Smooth muscle cell (in vitro differentiated cells): ENCODE measurements at regions not wholly inside any gene's neighbourhood (a gene's known extent, or its start where the extent isn't known, plus 50 kb on each side); places are given as distances from the start of the nearest gene placed in this dataset.

Experiments used
- DNase-seq: peaks from one replicate; lab custom pipeline; 2025; ENCODE audit not compliant: unreplicated experiment; lab: John Stamatoyannopoulos, UW
- H2AFZ ChIP-seq: fragments of 200-600 bp; sonication (generic); 2 replicates; pipeline ENCODE4 v1.6.0; 2016; ENCODE audit warnings: antibody characterized with exemption, low read depth, mild to moderate bottlenecking
- H3F3A ChIP-seq: fragments of 200-600 bp; sonication (generic); 2 replicates; pipeline ENCODE4 v1.6.0; 2017; ENCODE audit warnings: antibody characterized with exemption, low read depth
- H3K27ac ChIP-seq: fragments of 200-600 bp; sonication (generic); 2 replicates; pipeline ENCODE4 v1.5.1; 2016; ENCODE audit warnings: low read depth, mild to moderate bottlenecking
- H3K27me3 ChIP-seq: fragments of 200-600 bp; sonication (generic); 2 replicates; pipeline ENCODE4 v1.6.1; 2016; ENCODE audit warnings: low read depth, mild to moderate bottlenecking
- H3K36me3 ChIP-seq: fragments of 200-600 bp; sonication (generic); 2 replicates; pipeline ENCODE4 v1.5.1; 2016; ENCODE audit warnings: low read depth
- H3K4me1 ChIP-seq: fragments of 200-600 bp; sonication (generic); 2 replicates; pipeline ENCODE4 v1.5.1; 2016; ENCODE audit warnings: low read depth
- H3K4me2 ChIP-seq: fragments of 200-600 bp; sonication (generic); 2 replicates; pipeline ENCODE4 v1.6.0; 2016; ENCODE audit warnings: mild to moderate bottlenecking
- H3K4me3 ChIP-seq: fragments of 200-600 bp; sonication (generic); 2 replicates; pipeline ENCODE4 v1.5.1; 2016; ENCODE audit warnings: mild to moderate bottlenecking
- H3K79me2 ChIP-seq: fragments of 200-600 bp; sonication (generic); 2 replicates; pipeline ENCODE4 v1.6.0; 2016; ENCODE audit warnings: low read depth, mild to moderate bottlenecking
- H3K9ac ChIP-seq: fragments of 200-600 bp; sonication (generic); 2 replicates; pipeline ENCODE4 v1.6.0; 2016; ENCODE audit warnings: low read depth
- H3K9me3 ChIP-seq: fragments of 200-600 bp; sonication (generic); replicated peaks from 2 replicates; pipeline ENCODE4 v1.5.1; 2016; ENCODE audit warnings: low read depth
- H4K20me1 ChIP-seq: fragments of 200-600 bp; sonication (generic); 2 replicates; pipeline ENCODE4 v1.6.0; 2016; ENCODE audit warnings: low read depth
- CTCF ChIP-seq: fragments of 200-600 bp; sonication (generic); IDR thresholded peaks from 2 replicates; pipeline ENCODE4 v1.5.1; 2017; ENCODE audit warnings: borderline replicate concordance, mild to moderate bottlenecking, antibody characterized with exemption; ENCODE audit not compliant: insufficient read depth, poor library complexity, severe bottlenecking
- WGBS: methylation state at CpG from one replicate; pipeline ENCODE4 v1.1.7; 2016; ENCODE audit warnings: low lambda C conversion rate; 5-methylcytosine and 5-hydroxymethylcytosine counted together

GRCh38 chr10:85362401-85362800 lies 1004.2 kb downstream of the GRID1 start:
- Histone ChIP-seq H3F3A (no peaks in the 10 kb centered on the region), H3K36me3 (no peaks in the 10 kb centered on the region), H3K27ac (no peak overlapping the region), H4K20me1 (no peaks in the 10 kb centered on the region), H3K4me2 (no peak overlapping the region), H3K9ac (no peak overlapping the region), H3K9me3 (no peaks in the 10 kb centered on the region), H2AFZ (no peak overlapping the region), H3K4me1 (no peaks in the 10 kb centered on the region), H3K79me2 (no peaks in the 10 kb centered on the region), H3K4me3 (no peak overlapping the region), H3K27me3 (no peaks in the 10 kb centered on the region)
- no peak for TF ChIP-seq CTCF
- WGBS, result 87% methylated on average over 1 of the region's 1 CpG
- DNase-seq, result no peak

GRCh38 chr10:85377029-85377806 lies 989.4 kb downstream of the GRID1 start:
- no peak overlapping the region for H3K4me2 ChIP-seq
- H2AFZ ChIP-seq, result no peak overlapping the region
- no peak overlapping the region for H3K9ac ChIP-seq
- H3K27ac ChIP-seq, result no peak overlapping the region
- no peaks in the 10 kb centered on the region for H3K79me2 ChIP-seq
- H3K9me3 ChIP-seq, result no peaks in the 10 kb centered on the region
- no peaks in the 10 kb centered on the region for H3K4me1 ChIP-seq
- H3K27me3 ChIP-seq, result no peaks in the 10 kb centered on the region
- H3K4me3 ChIP-seq, result no peak overlapping the region
- no peak for DNase-seq
- H3K36me3 ChIP-seq, result no peaks in the 10 kb centered on the region
- no peaks in the 10 kb centered on the region for H4K20me1 ChIP-seq
- no peak for TF ChIP-seq CTCF
- WGBS, result 84% methylated on average over 10 of the region's 10 CpGs
- no peaks in the 10 kb centered on the region for H3F3A ChIP-seq

GRCh38 chr10:85379338-85379737 lies 987.3 kb downstream of the GRID1 start:
- Histone ChIP-seq H3K9me3 (no peaks in the 10 kb centered on the region), H3K4me3 (no peak overlapping the region), H3K36me3 (no peaks in the 10 kb centered on the region), H3K27ac (no peak overlapping the region), H3F3A (no peaks in the 10 kb centered on the region), H4K20me1 (no peaks in the 10 kb centered on the region), H3K4me1 (no peaks in the 10 kb centered on the region), H3K4me2 (no peak overlapping the region), H2AFZ (no peak overlapping the region), H3K27me3 (no peaks in the 10 kb centered on the region), H3K79me2 (no peaks in the 10 kb centered on the region), H3K9ac (no peak overlapping the region)
- no peak for TF ChIP-seq CTCF
- DNase-seq, result no peak
- WGBS, result 96% methylated on average over 3 of the region's 3 CpGs
